ENCODE measurements at regions not wholly inside any gene's neighbourhood (a gene's known extent, or its start where the extent isn't known, plus 50 kb on each side); places are given as distances from the start of the nearest gene placed in this dataset.

DNA sequence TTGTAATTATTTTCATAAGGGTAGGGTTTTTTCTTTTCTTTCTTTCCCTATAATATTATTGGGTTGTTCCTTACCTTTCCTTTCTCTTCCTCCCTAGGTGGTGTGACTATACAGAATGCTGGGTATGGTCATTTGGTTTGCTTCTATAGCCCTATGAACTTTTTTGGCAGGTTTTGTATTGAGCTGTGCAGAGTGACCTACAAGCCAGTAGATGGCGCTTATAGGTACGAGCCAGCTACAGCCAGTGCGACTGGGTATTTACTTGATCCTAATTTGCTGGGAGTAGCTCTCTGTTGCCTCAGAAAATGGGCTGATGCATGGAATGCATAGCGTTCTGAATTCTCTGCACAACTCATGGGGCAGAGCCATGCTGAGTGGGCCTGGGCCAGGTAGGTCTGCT, 423.3 kb downstream of the MAGEE1 start:
- TF ChIP-seq, protein P1, sequence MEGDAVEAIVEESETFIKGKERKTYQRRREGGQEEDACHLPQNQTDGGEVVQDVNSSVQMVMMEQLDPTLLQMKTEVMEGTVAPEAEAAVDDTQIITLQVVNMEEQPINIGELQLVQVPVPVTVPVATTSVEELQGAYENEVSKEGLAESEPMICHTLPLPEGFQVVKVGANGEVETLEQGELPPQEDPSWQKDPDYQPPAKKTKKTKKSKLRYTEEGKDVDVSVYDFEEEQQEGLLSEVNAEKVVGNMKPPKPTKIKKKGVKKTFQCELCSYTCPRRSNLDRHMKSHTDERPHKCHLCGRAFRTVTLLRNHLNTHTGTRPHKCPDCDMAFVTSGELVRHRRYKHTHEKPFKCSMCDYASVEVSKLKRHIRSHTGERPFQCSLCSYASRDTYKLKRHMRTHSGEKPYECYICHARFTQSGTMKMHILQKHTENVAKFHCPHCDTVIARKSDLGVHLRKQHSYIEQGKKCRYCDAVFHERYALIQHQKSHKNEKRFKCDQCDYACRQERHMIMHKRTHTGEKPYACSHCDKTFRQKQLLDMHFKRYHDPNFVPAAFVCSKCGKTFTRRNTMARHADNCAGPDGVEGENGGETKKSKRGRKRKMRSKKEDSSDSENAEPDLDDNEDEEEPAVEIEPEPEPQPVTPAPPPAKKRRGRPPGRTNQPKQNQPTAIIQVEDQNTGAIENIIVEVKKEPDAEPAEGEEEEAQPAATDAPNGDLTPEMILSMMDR (IDR thresholded peaks at IDR 0.05; ENCODE audit: low read depth, low read length, missing input control) = peak; percentile 29
- TF ChIP-seq, protein P2, sequence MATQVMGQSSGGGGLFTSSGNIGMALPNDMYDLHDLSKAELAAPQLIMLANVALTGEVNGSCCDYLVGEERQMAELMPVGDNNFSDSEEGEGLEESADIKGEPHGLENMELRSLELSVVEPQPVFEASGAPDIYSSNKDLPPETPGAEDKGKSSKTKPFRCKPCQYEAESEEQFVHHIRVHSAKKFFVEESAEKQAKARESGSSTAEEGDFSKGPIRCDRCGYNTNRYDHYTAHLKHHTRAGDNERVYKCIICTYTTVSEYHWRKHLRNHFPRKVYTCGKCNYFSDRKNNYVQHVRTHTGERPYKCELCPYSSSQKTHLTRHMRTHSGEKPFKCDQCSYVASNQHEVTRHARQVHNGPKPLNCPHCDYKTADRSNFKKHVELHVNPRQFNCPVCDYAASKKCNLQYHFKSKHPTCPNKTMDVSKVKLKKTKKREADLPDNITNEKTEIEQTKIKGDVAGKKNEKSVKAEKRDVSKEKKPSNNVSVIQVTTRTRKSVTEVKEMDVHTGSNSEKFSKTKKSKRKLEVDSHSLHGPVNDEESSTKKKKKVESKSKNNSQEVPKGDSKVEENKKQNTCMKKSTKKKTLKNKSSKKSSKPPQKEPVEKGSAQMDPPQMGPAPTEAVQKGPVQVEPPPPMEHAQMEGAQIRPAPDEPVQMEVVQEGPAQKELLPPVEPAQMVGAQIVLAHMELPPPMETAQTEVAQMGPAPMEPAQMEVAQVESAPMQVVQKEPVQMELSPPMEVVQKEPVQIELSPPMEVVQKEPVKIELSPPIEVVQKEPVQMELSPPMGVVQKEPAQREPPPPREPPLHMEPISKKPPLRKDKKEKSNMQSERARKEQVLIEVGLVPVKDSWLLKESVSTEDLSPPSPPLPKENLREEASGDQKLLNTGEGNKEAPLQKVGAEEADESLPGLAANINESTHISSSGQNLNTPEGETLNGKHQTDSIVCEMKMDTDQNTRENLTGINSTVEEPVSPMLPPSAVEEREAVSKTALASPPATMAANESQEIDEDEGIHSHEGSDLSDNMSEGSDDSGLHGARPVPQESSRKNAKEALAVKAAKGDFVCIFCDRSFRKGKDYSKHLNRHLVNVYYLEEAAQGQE (IDR thresholded peaks at IDR 0.05) = no peak
- TF ChIP-seq YY1 (IDR thresholded peaks at IDR 0.05) (no peak), HNF4G (IDR thresholded peaks at IDR 0.05) (no peak), RAD21 (IDR thresholded peaks at IDR 0.05) (peak; percentile 35 to 60), TAF1 (conservative IDR thresholded peaks at IDR 0.05) (no peak), SP1 (IDR thresholded peaks at IDR 0.05) (no peak), NR2F2 (IDR thresholded peaks at IDR 0.05) (no peak), JUND (IDR thresholded peaks at IDR 0.05) (no peak), GABPA (IDR thresholded peaks at IDR 0.05 in 1 of 2, conservative IDR thresholded peaks at IDR 0.05 in 1 of 2) (no peak), EGR1 (IDR thresholded peaks at IDR 0.05; ENCODE audit: low read depth in 2 of 2) (no peak)
- TF ChIP-seq, protein P3, sequence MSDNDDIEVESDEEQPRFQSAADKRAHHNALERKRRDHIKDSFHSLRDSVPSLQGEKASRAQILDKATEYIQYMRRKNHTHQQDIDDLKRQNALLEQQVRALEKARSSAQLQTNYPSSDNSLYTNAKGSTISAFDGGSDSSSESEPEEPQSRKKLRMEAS (IDR thresholded peaks at IDR 0.05) = no peak
- TF ChIP-seq, protein P4, sequence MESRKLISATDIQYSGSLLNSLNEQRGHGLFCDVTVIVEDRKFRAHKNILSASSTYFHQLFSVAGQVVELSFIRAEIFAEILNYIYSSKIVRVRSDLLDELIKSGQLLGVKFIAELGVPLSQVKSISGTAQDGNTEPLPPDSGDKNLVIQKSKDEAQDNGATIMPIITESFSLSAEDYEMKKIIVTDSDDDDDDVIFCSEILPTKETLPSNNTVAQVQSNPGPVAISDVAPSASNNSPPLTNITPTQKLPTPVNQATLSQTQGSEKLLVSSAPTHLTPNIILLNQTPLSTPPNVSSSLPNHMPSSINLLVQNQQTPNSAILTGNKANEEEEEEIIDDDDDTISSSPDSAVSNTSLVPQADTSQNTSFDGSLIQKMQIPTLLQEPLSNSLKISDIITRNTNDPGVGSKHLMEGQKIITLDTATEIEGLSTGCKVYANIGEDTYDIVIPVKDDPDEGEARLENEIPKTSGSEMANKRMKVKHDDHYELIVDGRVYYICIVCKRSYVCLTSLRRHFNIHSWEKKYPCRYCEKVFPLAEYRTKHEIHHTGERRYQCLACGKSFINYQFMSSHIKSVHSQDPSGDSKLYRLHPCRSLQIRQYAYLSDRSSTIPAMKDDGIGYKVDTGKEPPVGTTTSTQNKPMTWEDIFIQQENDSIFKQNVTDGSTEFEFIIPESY (IDR thresholded peaks at IDR 0.05) = no peak
- TF ChIP-seq, protein P5, sequence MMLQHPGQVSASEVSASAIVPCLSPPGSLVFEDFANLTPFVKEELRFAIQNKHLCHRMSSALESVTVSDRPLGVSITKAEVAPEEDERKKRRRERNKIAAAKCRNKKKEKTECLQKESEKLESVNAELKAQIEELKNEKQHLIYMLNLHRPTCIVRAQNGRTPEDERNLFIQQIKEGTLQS (IDR thresholded peaks at IDR 0.05) = no peak

Data from liver (tissue), 3 donors.